ENCODE measurements at regions not wholly inside any gene's neighbourhood (a gene's known extent, or its start where the extent isn't known, plus 50 kb on each side); places are given as distances from the start of the nearest gene placed in this dataset.

DNA sequence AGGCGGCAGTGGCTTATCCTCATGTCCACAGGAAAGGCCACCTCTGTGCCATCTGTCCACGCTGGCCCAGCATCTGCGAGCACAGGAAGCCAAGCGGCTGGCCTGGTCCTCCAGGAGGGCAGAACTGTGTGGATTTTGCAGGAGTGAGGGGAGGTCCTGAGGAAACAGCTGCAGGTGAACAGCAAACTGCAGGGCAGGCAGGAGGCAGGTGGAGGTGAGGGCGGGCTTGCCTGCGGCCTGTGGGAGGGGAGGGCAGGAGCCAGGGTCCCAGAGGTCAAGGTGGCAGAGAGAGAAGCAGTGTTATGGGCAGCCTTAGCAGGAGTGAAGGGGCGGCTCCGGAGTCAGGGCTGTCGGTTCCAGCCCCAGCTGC, 369.7 kb downstream of the SHANK2 start:
- H3K36me3 ChIP-seq (ENCODE audit: low read length): no peaks in the 10 kb centered on the region
- H3K9me2 ChIP-seq (replicated peaks; ENCODE audit: insufficient read depth, low read length): no peaks in the 10 kb centered on the region
- H3F3A ChIP-seq (ENCODE audit: insufficient read depth): no peaks in the 10 kb centered on the region
- no peaks in the 10 kb centered on the region for H3K9me3 ChIP-seq (ENCODE audit: insufficient read depth, low read length)
- H3K9ac ChIP-seq (ENCODE audit: low read length): no peak overlapping the region
- H2AFZ ChIP-seq (ENCODE audit: low read depth, low read length, severe bottlenecking): no peak overlapping the region
- no peak overlapping the region for H3K27ac ChIP-seq (ENCODE audit: low read depth, low read length)
- no peaks in the 10 kb centered on the region for H3K79me2 ChIP-seq (ENCODE audit: insufficient read depth, low read length)
- no peak overlapping the region for H3K4me2 ChIP-seq (ENCODE audit: low read depth, low read length, poor library complexity, severe bottlenecking)
- H4K20me1 ChIP-seq (ENCODE audit: low read depth, low read length): no peaks in the 10 kb centered on the region
- TF ChIP-seq, protein P1, sequence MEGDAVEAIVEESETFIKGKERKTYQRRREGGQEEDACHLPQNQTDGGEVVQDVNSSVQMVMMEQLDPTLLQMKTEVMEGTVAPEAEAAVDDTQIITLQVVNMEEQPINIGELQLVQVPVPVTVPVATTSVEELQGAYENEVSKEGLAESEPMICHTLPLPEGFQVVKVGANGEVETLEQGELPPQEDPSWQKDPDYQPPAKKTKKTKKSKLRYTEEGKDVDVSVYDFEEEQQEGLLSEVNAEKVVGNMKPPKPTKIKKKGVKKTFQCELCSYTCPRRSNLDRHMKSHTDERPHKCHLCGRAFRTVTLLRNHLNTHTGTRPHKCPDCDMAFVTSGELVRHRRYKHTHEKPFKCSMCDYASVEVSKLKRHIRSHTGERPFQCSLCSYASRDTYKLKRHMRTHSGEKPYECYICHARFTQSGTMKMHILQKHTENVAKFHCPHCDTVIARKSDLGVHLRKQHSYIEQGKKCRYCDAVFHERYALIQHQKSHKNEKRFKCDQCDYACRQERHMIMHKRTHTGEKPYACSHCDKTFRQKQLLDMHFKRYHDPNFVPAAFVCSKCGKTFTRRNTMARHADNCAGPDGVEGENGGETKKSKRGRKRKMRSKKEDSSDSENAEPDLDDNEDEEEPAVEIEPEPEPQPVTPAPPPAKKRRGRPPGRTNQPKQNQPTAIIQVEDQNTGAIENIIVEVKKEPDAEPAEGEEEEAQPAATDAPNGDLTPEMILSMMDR (IDR thresholded peaks at IDR 0.05; ENCODE audit: insufficient read depth, low read length, poor library complexity, severe bottlenecking): no peak
- no peak for TF ChIP-seq EZH2phosphoT487 (conservative IDR thresholded peaks at IDR 0.05; ENCODE audit: low read length)
- no peaks in the 10 kb centered on the region for H3K27me3 ChIP-seq (ENCODE audit: low read length)
- H3K4me3 ChIP-seq (ENCODE audit: insufficient read depth, low read length, poor library complexity, severe bottlenecking): no peak overlapping the region

DNA sequence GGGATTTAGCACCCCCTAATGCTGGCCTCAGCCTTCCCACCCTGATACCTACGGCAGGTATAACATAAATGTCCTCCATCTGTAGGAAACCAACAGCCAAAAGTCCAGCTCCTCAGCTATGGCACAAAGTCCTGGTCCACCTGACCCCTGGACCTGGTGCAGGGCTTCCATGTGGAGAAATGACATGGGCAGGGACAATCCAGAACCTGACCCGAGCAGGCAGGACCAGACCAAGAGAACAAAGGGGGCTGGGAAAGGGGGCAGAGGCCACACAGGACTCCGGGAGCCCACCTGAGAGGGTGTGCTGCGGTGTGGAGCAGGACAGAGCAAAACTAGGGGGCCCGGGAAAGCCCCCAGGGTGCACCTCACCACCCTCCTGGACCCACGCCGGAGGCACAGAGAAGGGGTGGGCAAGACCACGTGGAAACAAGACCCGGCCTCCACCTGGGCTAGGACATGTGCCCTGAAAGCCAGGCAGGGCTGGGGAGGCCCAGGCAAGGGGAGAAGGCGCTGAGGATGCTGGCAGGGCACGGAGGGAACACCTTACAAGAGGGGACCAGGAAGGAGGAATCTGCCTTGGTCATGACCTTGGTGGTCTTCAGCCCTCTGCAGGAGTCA, 368.9 kb downstream of the SHANK2 start:
- TF ChIP-seq, protein P1 (IDR thresholded peaks at IDR 0.05; ENCODE audit: insufficient read depth, low read length, poor library complexity, severe bottlenecking): no peak
- TF ChIP-seq EZH2phosphoT487 (conservative IDR thresholded peaks at IDR 0.05; ENCODE audit: low read length): no peak
- H2AFZ ChIP-seq (ENCODE audit: low read depth, low read length, severe bottlenecking): no peak overlapping the region
- H3K9me3 ChIP-seq (ENCODE audit: insufficient read depth, low read length): no peaks in the 10 kb centered on the region

DNA sequence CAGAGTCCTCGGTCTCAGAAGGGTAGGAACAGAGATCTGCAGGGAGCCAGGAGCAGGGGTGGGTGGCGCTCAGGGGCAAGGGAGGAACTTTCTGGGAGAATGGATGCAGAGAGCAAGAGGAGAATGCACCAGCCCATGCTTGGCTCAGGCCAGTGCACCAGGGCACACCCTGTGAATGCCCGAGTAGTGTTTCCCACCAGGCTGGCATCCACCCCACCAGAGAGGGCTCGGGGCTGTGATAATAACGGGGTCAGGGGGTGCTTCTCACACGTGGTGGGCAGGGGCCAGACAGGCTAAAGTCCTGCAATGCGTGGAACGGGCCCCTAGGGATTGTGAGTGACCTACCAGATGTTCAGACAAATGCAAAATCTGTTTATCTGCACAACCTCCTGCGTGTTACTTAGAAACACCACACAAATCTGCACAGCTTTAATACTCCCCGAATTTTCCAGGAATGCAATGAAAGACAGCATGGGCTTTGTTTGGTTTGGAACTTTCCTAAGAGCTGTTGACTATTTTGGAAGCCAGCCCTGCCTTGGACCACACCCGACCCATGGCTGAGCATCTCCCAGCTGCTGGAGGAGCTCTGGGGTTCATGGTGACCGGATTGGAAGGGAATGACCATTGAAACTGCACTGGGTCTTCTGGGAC, 368.3 kb downstream of the SHANK2 start:
- Histone ChIP-seq H4K20me1 (ENCODE audit: low read depth, low read length) (no peaks in the 10 kb centered on the region), H3F3A (ENCODE audit: insufficient read depth) (no peaks in the 10 kb centered on the region), H3K27ac (ENCODE audit: low read depth, low read length) (no peak overlapping the region), H3K27me3 (ENCODE audit: low read length) (no peaks in the 10 kb centered on the region), H3K4me2 (ENCODE audit: low read depth, low read length, poor library complexity, severe bottlenecking) (no peak overlapping the region), H3K36me3 (ENCODE audit: low read length) (no peaks in the 10 kb centered on the region), H3K9me3 (ENCODE audit: insufficient read depth, low read length) (no peaks in the 10 kb centered on the region), H3K9me2 (replicated peaks; ENCODE audit: insufficient read depth, low read length) (no peaks in the 10 kb centered on the region), H2AFZ (ENCODE audit: low read depth, low read length, severe bottlenecking) (no peak overlapping the region), H3K4me3 (ENCODE audit: insufficient read depth, low read length, poor library complexity, severe bottlenecking) (no peak overlapping the region), H3K9ac (ENCODE audit: low read length) (no peak overlapping the region), H3K79me2 (ENCODE audit: insufficient read depth, low read length) (no peaks in the 10 kb centered on the region)
- TF ChIP-seq, protein P1 (IDR thresholded peaks at IDR 0.05; ENCODE audit: insufficient read depth, low read length, poor library complexity, severe bottlenecking): no peak
- no peak for TF ChIP-seq EZH2phosphoT487 (conservative IDR thresholded peaks at IDR 0.05; ENCODE audit: low read length)

More for the DNA sequence above, 368.9 kb downstream of the SHANK2 start:
- Histone ChIP-seq H4K20me1 (ENCODE audit: low read depth, low read length) (no peaks in the 10 kb centered on the region), H3K79me2 (ENCODE audit: insufficient read depth, low read length) (no peaks in the 10 kb centered on the region), H3K36me3 (ENCODE audit: low read length) (no peaks in the 10 kb centered on the region), H3K4me3 (ENCODE audit: insufficient read depth, low read length, poor library complexity, severe bottlenecking) (no peak overlapping the region), H3K9me2 (replicated peaks; ENCODE audit: insufficient read depth, low read length) (no peaks in the 10 kb centered on the region), H3K9ac (ENCODE audit: low read length) (no peak overlapping the region), H3F3A (ENCODE audit: insufficient read depth) (no peaks in the 10 kb centered on the region), H3K4me2 (ENCODE audit: low read depth, low read length, poor library complexity, severe bottlenecking) (no peak overlapping the region), H3K27me3 (ENCODE audit: low read length) (no peaks in the 10 kb centered on the region), H3K27ac (ENCODE audit: low read depth, low read length) (no peak overlapping the region)
